K562 (cell line): ENCODE measurements at regions not wholly inside any gene's neighbourhood (a gene's known extent, or its start where the extent isn't known, plus 50 kb on each side); places are given as distances from the start of the nearest gene placed in this dataset.
"Not testable (repeated sequence)": the region's sequence is repeated elsewhere in the genome, so short reads cannot be mapped to it uniquely, and the experiment has no call there.

Experiments used
- ATAC-seq: fragments of 200-7000 bp; cut with Tn5 transposase; 3 replicates; pipeline ENCODE4 v1.9.1; 2020; ENCODE audit warnings: moderate library complexity
- BruUV-seq: library from RNA; stranded (reverse); fragments of 400-500 nt; replicated peaks from 2 replicates; lab custom pipeline; 2021; lab: Mats Ljungman, UMichigan
- CTCF ChIA-PET: fragments of 300-600 bp; formaldehyde crosslinking; extraction: SDS; loops from one replicate; lab custom pipeline; 2021; ENCODE audit warnings: low intra/inter-chr PET ratio; lab: Yijun Ruan, JAX
- POLR2A ChIA-PET: fragments of 300-600, 350-650 bp; sonication (Branson Sonifier 250); formaldehyde crosslinking; extraction: SDS; loops from one replicate; lab custom pipeline; 2021; ENCODE audit warnings: antibody characterized with exemption, inconsistent platforms; lab: Yijun Ruan, JAX
- DNase-seq, 4 experiments: peaks; one replicate each; pipeline versions ENCODE4 v3.0.0 to v3.0.0-alpha.2; 2011 to 2018; ENCODE audit warnings: low spot score in 3 of 4, mixed read lengths in 3 of 4; ENCODE audit errors: extremely low read depth in 1 of 4
- FAIRE-seq: peaks from 2 replicates; lab custom pipeline; 2011; peaks lifted over from hg19 to GRCh38; lab: Jason Lieb, UNC
- H2AFZ ChIP-seq: 2 replicates; pipeline ENCODE4 v1.6.0; 2011; ENCODE audit warnings: low read depth, low read length, control low read depth, inconsistent platforms
- H3K27ac ChIP-seq: fragments of 200-600 bp; 3 replicates; pipeline ENCODE4 v1.8.0; 2011; ENCODE audit warnings: low read depth, mild to moderate bottlenecking, control low read depth, inconsistent platforms, low read length, moderate library complexity, mixed read lengths; ENCODE audit errors: extremely low read depth
- H3K27me3 ChIP-seq, 2 experiments: fragments of 300-600 bp in 1 of 2; 2 replicates in 1 of 2; 3 replicates in 1 of 2; pipeline versions ENCODE4 v1.6.0 to v1.8.0; 2011; ENCODE audit warnings: inconsistent platforms in 2 of 2, low read length in 2 of 2, mild to moderate bottlenecking in 1 of 2, mixed read lengths in 1 of 2, moderate library complexity in 1 of 2; ENCODE audit not compliant: control insufficient read depth in 2 of 2, insufficient read depth in 2 of 2
- H3K36me3 ChIP-seq: fragments of 300-600 bp; 3 replicates; pipeline ENCODE4 v1.8.0; 2011; ENCODE audit warnings: mild to moderate bottlenecking, low read length, inconsistent platforms; ENCODE audit not compliant: control insufficient read depth, insufficient read depth
- H3K4me1 ChIP-seq, 2 experiments: fragments of 200-600 bp in 1 of 2; replicated peaks in 1 of 2; 2 replicates in 1 of 2; 3 replicates in 1 of 2; pipeline versions ENCODE4 v1.5.1 to v1.8.0; 2011; ENCODE audit warnings: inconsistent platforms in 2 of 2, low read length in 2 of 2, mild to moderate bottlenecking in 1 of 2, mixed read lengths in 1 of 2, moderate library complexity in 1 of 2; ENCODE audit not compliant: control insufficient read depth in 2 of 2, insufficient read depth in 2 of 2
- H3K4me2 ChIP-seq: 2 replicates; pipeline ENCODE4 v1.6.1; 2011; ENCODE audit warnings: low read length, control low read depth, inconsistent platforms, mixed read lengths; ENCODE audit not compliant: insufficient read depth
- H3K4me3 ChIP-seq: fragments of 200-600 bp; sonication (generic), shearing (Covaris generic); 2 replicates; pipeline ENCODE4 v1.5.1; 2016; ENCODE audit warnings: control low read depth, inconsistent platforms
- H3K79me2 ChIP-seq: fragments of 200-600 bp; 3 replicates; pipeline ENCODE4 v1.8.0; 2011; ENCODE audit warnings: low read length, inconsistent platforms; ENCODE audit not compliant: control insufficient read depth, insufficient read depth
- H3K9ac ChIP-seq, 2 experiments: 2 replicates each; pipeline versions ENCODE4 v1.6.0 to v1.6.1; 2011; ENCODE audit warnings: low read depth in 2 of 2, low read length in 2 of 2, control low read depth in 1 of 2, inconsistent platforms in 1 of 2, mild to moderate bottlenecking in 1 of 2, mixed read lengths in 1 of 2; ENCODE audit not compliant: insufficient read depth in 1 of 2
- H3K9me1 ChIP-seq: one replicate; pipeline ENCODE4 v1.6.0; 2011; ENCODE audit warnings: inconsistent platforms, mild to moderate bottlenecking, low read length, moderate library complexity; ENCODE audit not compliant: control insufficient read depth, insufficient read depth
- H3K9me3 ChIP-seq: replicated peaks from 2 replicates; pipeline ENCODE4 v1.5.1; 2011; ENCODE audit warnings: low read depth, low read length, inconsistent platforms; ENCODE audit not compliant: control insufficient read depth, insufficient read depth
- H4K20me1 ChIP-seq: replicated peaks from 2 replicates; pipeline ENCODE4 v1.6.1; 2011; ENCODE audit warnings: low read length, inconsistent platforms, mixed read lengths; ENCODE audit not compliant: control insufficient read depth, insufficient read depth
- ARID1B ChIP-seq: fragments of 450-650 bp; IDR thresholded peaks from 2 replicates; pipeline ENCODE4 v1.6.1; 2016; ENCODE audit warnings: antibody characterized with exemption, mild to moderate bottlenecking, inconsistent platforms
- ASH1L ChIP-seq: fragments of 450-650 bp; IDR thresholded peaks from 2 replicates; pipeline ENCODE4 v1.6.1; 2018; ENCODE audit warnings: borderline replicate concordance, mild to moderate bottlenecking, low read depth; ENCODE audit not compliant: partially characterized antibody
- BCL6 ChIP-seq: fragments of 250-450 bp; sonication (Bioruptor Pico); IDR thresholded peaks from 2 replicates; pipeline ENCODE4 v1.4.0; 2020
- BCOR ChIP-seq: fragments of 450-650 bp; IDR thresholded peaks from 2 replicates; pipeline ENCODE4 v1.6.1; 2016
- FOS ChIP-seq: IDR thresholded peaks from 3 replicates; pipeline ENCODE4 v1.6.1; 2011; ENCODE audit not compliant: insufficient read length; ENCODE audit errors: extremely low read depth
- FOXA3 ChIP-seq, 2 experiments: fragments of 450-650 bp in 1 of 2; sonication (generic) in 1 of 2; formaldehyde crosslinking; IDR thresholded peaks in 1 of 2; conservative IDR thresholded peaks in 1 of 2; 2 replicates each; pipeline versions ENCODE4 v1.4.0 to v1.8.0; 2020 to 2022; ENCODE audit warnings: mild to moderate bottlenecking in 2 of 2, missing genetic modification reagents in 1 of 2
- IRF9 ChIP-seq: fragments of 450-650 bp; IDR thresholded peaks from 2 replicates; pipeline ENCODE4 v1.6.1; 2016; ENCODE audit warnings: missing biosample characterization, missing genetic modification characterization
- NFRKB ChIP-seq: fragments of 450-650 bp; IDR thresholded peaks from 2 replicates; pipeline ENCODE4 v1.6.1; 2016; ENCODE audit warnings: low read depth
- ZKSCAN1 ChIP-seq: fragments of 150-350 bp; IDR thresholded peaks from 2 replicates; pipeline ENCODE4 v1.6.1; 2016; ENCODE audit warnings: low read depth, low read length
- ZNF184 ChIP-seq: sonication (generic); formaldehyde crosslinking; IDR thresholded peaks from 2 replicates; pipeline ENCODE4 v1.5.0; 2020; ENCODE audit warnings: missing genetic modification reagents
- ZNF445 ChIP-seq: fragments of 250-450 bp; sonication (Bioruptor Pico); IDR thresholded peaks from 2 replicates; pipeline ENCODE4 v1.4.0; 2020; ENCODE audit warnings: low read depth, mild to moderate bottlenecking, moderate library complexity
- ZNF592 ChIP-seq: fragments of 450-650 bp; IDR thresholded peaks from 2 replicates; pipeline ENCODE4 v1.6.1; 2017; ENCODE audit warnings: antibody characterized with exemption, mild to moderate bottlenecking
- WGBS: fragments of 100-300 bp; shearing (Covaris generic); methylation state at CpG from one replicate; pipeline ENCODE4 v1.1.6; 2016; ENCODE audit warnings: low coverage, mixed read lengths; ENCODE audit not compliant: insufficient coverage; ENCODE audit errors: missing lambda C conversion rate; 5-methylcytosine and 5-hydroxymethylcytosine counted together
- in situ Hi-C: fragments of 300-500 bp; cut with MboI; formaldehyde crosslinking; loops from 4 replicates; pipeline ENCODE4 v1.15.0; 2018; ENCODE audit warnings: inconsistent platforms, mixed read lengths
- intact Hi-C: fragments of 100-400 bp; cut with micrococcal nuclease; formaldehyde crosslinking; loops from 2 replicates; pipeline ENCODE4 v1.14.2; 2022

- no peak for TF ChIP-seq IRF9 (tag)
Measured at GRCh38 chr4:60726779-60727178, 473.3 kb upstream of the ADGRL3 start (continued).

- ChIA-PET POLR2A (no interaction called here), CTCF (no interaction called here)
- no peak overlapping the region for H3K4me2 ChIP-seq
- no peaks in the 10 kb centered on the region for H4K20me1 ChIP-seq
- no peaks in the 10 kb centered on the region for H3K79me2 ChIP-seq
- H2AFZ ChIP-seq: no peak overlapping the region
- intact Hi-C loops (no loop called here), in situ Hi-C loops (no loop called here)
- BruUV-seq: no TSS peak
- H3K9me1 ChIP-seq: no peaks in the 10 kb centered on the region
- no peak for FAIRE-seq
- no peaks in the 10 kb centered on the region for H3K27me3 ChIP-seq
- no peaks in the 10 kb centered on the region for H3K9me3 ChIP-seq
- H3K27ac ChIP-seq: no peak overlapping the region
- no peak for TF ChIP-seq ZNF184 (CRISPR knock-in tag)
- TF ChIP-seq ZNF445 (CRISPR knock-in tag): no peak
- no peak for TF ChIP-seq ARID1B
- TF ChIP-seq ZKSCAN1: no peak
- TF ChIP-seq ASH1L: no peak
- no peak for TF ChIP-seq ZNF592
- no peak for TF ChIP-seq BCOR
- no peak for TF ChIP-seq NFRKB
- TF ChIP-seq BCL6 (CRISPR knock-in tag): no peak
- no peak for TF ChIP-seq FOXA3 (CRISPR knock-in tag; conservative IDR thresholded peaks at IDR 0.05 in 1 of 2, IDR thresholded peaks at IDR 0.05 in 1 of 2)
- no peak for TF ChIP-seq FOS
- no peak overlapping the region for H3K4me3 ChIP-seq
- no peaks in the 10 kb centered on the region for H3K4me1 ChIP-seq
- H3K36me3 ChIP-seq: no peaks in the 10 kb centered on the region
- no peak for ATAC-seq
- H3K9ac ChIP-seq: no peak overlapping the region
- DNase-seq: no peak
Measured at GRCh38 chr4:60729194-60729593, 470.9 kb upstream of the ADGRL3 start.

- intact Hi-C loops, H3K4me3 ChIP-seq, H3K9me3 ChIP-seq, ATAC-seq, H3K36me3 ChIP-seq, POLR2A ChIA-PET, H4K20me1 ChIP-seq, BruUV-seq, H3K79me2 ChIP-seq, H3K9me1 ChIP-seq, H3K9ac ChIP-seq, H3K27ac ChIP-seq, in situ Hi-C loops, CTCF ChIA-PET, H3K4me2 ChIP-seq, DNase-seq, FAIRE-seq, H3K4me1 ChIP-seq, H3K27me3 ChIP-seq, H2AFZ ChIP-seq: not testable (repeated sequence)
- 0% methylated on average over 2 of the region's 3 CpGs for WGBS
Measured at GRCh38 chr4:60729764-60730163, 470.4 kb upstream of the ADGRL3 start.
